Aorta (tissue), 5 donors: ENCODE measurements at regions not wholly inside any gene's neighbourhood (a gene's known extent, or its start where the extent isn't known, plus 50 kb on each side); places are given as distances from the start of the nearest gene placed in this dataset.

Source experiments
- ATAC-seq: fragments of 200-7000 bp; cut with Tn5 transposase; one replicate; pipeline ENCODE4 v1.9.1; 2022; ENCODE audit warnings: moderate library complexity; ENCODE audit not compliant: low FRiP score
- DNase-seq, 2 donors: peaks; one replicate each; pipeline ENCODE4 v3.0.0-alpha.2; 2020
- H3K27ac ChIP-seq, 2 donors: one replicate each; pipeline ENCODE4 v1.5.1; 2013; ENCODE audit warnings: low read length in 2 of 2, mild to moderate bottlenecking in 2 of 2, moderate library complexity in 2 of 2, control low read depth in 1 of 2, inconsistent platforms in 1 of 2, low read depth in 1 of 2
- H3K27me3 ChIP-seq, 2 donors: one replicate each; pipeline ENCODE4 v1.6.1; 2013; ENCODE audit warnings: control low read depth in 1 of 2, low read length in 1 of 2, mild to moderate bottlenecking in 1 of 2, moderate library complexity in 1 of 2; ENCODE audit not compliant: insufficient read depth in 2 of 2, control insufficient read depth in 1 of 2
- H3K36me3 ChIP-seq, 2 donors: one replicate each; pipeline ENCODE4 v1.6.1; 2013; ENCODE audit warnings: control low read depth in 1 of 2, low read length in 1 of 2, mild to moderate bottlenecking in 1 of 2; ENCODE audit not compliant: insufficient read depth in 2 of 2, control insufficient read depth in 1 of 2
- H3K4me1 ChIP-seq, 2 donors: one replicate each; pipeline ENCODE4 v1.6.1; 2013; ENCODE audit warnings: low read length in 2 of 2, control low read depth in 1 of 2, mild to moderate bottlenecking in 1 of 2, moderate library complexity in 1 of 2; ENCODE audit not compliant: insufficient read depth in 2 of 2, control insufficient read depth in 1 of 2
- H3K4me3 ChIP-seq, 2 donors: one replicate each; pipeline ENCODE4 v1.5.1; 2013; ENCODE audit warnings: low read length in 2 of 2, control low read depth in 1 of 2, mild to moderate bottlenecking in 1 of 2
- H3K9me3 ChIP-seq: one replicate; pipeline ENCODE4 v1.6.1; 2013; ENCODE audit warnings: mild to moderate bottlenecking, low read length; ENCODE audit not compliant: control insufficient read depth
- WGBS, 2 donors: extraction: QIAGEN DNeasy Blood & Tissue Kit; methylation state at CpG; one replicate each; pipeline ENCODE4 v1.1.7; 2013; 5-methylcytosine and 5-hydroxymethylcytosine counted together
- intact Hi-C, 2 donors: fragments of 100-400 bp; cut with DNase I; formaldehyde crosslinking; loops; one replicate each; pipeline versions ENCODE4 v1.14.2 to v1.15.0; 2022
- donor health status: healthy with polysubstance abuse.
- donor health status: Bipolar disorder and iron deficiency.
- donor health status: DM: no; HTN: no; CAD: no.
- donor health status: DM: no; HTN: no; CAD: no.
- donor health status: DM: yes; HTN: yes; CAD: no.

DNA sequence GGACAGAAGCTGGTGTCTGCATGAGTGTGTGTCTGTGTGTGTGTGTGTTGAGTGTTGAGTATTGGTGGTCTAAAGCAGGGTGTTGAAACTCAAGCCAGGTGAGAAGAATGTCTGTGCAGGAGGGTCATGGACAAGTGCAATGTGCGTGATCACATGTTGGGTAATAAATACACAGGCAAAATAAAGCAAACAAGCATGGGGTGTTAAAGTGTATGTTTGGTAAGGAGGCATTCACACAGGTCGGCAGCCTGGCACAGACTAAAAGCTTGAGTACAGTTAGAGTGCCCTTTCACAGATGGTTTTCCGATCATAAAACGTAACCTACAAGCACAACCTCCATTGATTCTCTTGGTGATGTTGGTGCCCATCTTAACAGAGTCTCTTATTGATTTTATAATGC, 476.9 kb upstream of the KLHL1 start:
- DNase-seq (no peak), ATAC-seq (no peak)
- H3K36me3 ChIP-seq = no peaks in the 10 kb centered on the region
- no peaks in the 10 kb centered on the region for H3K4me1 ChIP-seq
- H3K4me3 ChIP-seq = no peak overlapping the region
- WGBS, 2 donors = 88 to 91% methylated on average over 4 of the region's 4 CpGs
- H3K9me3 ChIP-seq = no peaks in the 10 kb centered on the region
- no peak overlapping the region for H3K27ac ChIP-seq
- peaks cover 0 to 2% of the 10 kb centered on the region in 2 donors for H3K27me3 ChIP-seq
- intact Hi-C loops = no loop called here

DNA sequence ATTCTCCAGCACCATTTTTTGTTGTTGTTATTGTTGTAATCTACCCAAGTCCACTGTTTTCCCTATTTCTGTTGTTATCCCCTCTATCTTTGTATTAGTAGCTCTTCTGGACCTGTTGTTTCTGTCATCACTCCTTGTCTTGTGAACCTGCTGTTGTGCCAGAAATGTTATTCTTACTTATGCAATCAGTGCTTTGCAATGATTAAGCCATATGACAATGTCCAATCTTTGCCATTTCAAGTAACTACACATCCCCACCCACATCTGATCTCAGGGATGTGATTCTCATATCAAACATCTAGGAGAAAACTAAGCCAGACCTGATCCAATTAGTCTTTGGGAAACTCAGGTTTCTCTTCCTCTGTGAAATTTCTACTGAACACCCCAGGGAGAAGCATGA, 472.6 kb upstream of the KLHL1 start:
- intact Hi-C loops = no loop called here
- no peak for ATAC-seq
- no peaks in the 10 kb centered on the region for H3K9me3 ChIP-seq

DNA sequence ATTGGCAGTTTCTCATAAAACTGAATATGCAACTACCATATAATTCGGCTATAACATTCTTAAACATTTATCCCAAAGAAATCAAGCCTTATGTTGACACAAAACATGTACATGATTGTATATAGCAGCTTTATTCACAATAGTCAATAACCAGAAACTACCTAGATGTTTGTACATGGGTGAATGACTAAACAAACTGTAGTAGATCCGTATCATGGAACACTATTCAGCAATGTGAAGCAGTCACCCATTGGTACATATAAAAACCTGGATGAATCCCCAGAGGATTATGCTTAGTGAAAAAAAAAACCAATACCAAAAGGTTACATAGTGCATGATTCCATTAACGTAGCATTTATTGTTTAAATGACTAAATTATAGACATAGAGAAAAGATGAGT, 471.7 kb upstream of the KLHL1 start:
- 90 to 95% methylated on average over 3 of the region's 3 CpGs for WGBS, 2 donors

More for the DNA sequence above, 472.6 kb upstream of the KLHL1 start:
- Histone ChIP-seq H3K4me3 (no peak overlapping the region), H3K36me3 (no peaks in the 10 kb centered on the region), H3K27me3 (peaks cover 0 to 2% of the 10 kb centered on the region in 2 donors), H3K4me1 (no peaks in the 10 kb centered on the region), H3K27ac (no peak overlapping the region)
- DNase-seq = no peak

GRCh38 chr13:70571221-70571620, 463.0 kb upstream of the KLHL1 start:
- no peaks in the 10 kb centered on the region for H3K36me3 ChIP-seq
- ATAC-seq (no peak), DNase-seq (no peak)
- H3K4me1 ChIP-seq = no peaks in the 10 kb centered on the region
- no peaks in the 10 kb centered on the region for H3K27me3 ChIP-seq
- H3K9me3 ChIP-seq = no peaks in the 10 kb centered on the region
- no peak overlapping the region for H3K4me3 ChIP-seq
- H3K27ac ChIP-seq = no peak overlapping the region
- intact Hi-C loops = no loop called here
- 94 to 98% methylated on average over 3 of the region's 3 CpGs for WGBS, 2 donors

More for the DNA sequence above, 471.7 kb upstream of the KLHL1 start:
- Histone ChIP-seq H3K36me3 (no peaks in the 10 kb centered on the region), H3K9me3 (no peaks in the 10 kb centered on the region), H3K4me3 (no peak overlapping the region), H3K27me3 (peaks cover 0 to 2% of the 10 kb centered on the region in 2 donors), H3K4me1 (no peaks in the 10 kb centered on the region), H3K27ac (no peak overlapping the region)
- intact Hi-C loops = no loop called here
- no peak for DNase-seq
- no peak for ATAC-seq

DNA sequence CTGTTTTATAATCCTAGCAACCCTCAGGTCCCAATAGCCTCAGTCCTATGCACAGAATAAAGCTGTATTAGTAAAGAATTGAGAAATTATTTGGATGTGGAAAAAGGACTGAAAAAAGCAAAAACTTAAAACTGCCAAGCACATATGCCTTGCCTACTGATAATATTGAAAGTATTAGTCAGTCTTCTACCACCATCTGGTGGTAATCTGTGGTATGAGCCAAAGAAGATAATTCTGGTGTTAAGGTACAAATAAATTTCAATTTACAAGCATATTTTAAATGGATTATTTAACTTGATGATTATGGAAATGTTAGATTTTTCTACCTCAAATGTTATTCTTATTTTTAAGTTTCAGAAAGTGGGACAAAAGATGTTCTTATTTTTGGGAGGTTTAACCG, 460.3 kb upstream of the KLHL1 start:
- 84 to 89% methylated on average over 1 of the region's 1 CpG for WGBS, 2 donors
- H3K27ac ChIP-seq = no peak overlapping the region
- peak; percentile 64 for ATAC-seq
- no peaks in the 10 kb centered on the region for H3K36me3 ChIP-seq
- H3K4me1 ChIP-seq = no peaks in the 10 kb centered on the region
- no peak overlapping the region for H3K4me3 ChIP-seq
- no peaks in the 10 kb centered on the region for H3K9me3 ChIP-seq
- DNase-seq = no peak
- intact Hi-C loops = no loop called here
- no peaks in the 10 kb centered on the region for H3K27me3 ChIP-seq

DNA sequence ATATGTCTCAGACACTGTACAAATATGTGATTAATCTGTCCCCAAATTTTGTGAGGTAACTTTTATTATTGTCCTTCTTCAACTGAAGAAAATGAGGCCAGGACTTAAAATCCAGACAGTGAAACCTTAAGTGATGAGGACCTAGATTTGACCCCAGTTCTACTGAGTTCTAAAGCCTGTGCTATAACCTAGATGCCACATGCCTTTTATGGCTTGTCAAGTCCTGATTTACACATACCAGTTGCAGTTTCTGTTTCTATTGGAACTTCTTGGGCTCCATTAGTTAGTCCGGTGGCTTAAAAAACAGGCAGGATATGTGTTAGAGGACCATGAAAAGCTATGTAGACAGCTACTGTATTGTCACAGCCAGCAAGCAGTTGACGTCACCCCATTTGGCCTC, 436.5 kb upstream of the KLHL1 start:
- Histone ChIP-seq H3K27me3 (peaks cover 0 to 2% of the 10 kb centered on the region in 2 donors), H3K4me3 (no peak overlapping the region), H3K36me3 (no peaks in the 10 kb centered on the region), H3K9me3 (no peaks in the 10 kb centered on the region), H3K4me1 (no peaks in the 10 kb centered on the region), H3K27ac (no peak overlapping the region)
- intact Hi-C loops = no loop called here
- ATAC-seq (no peak), DNase-seq (no peak)
- 54 to 60% methylated on average over 2 of the region's 2 CpGs for WGBS, 2 donors

DNA sequence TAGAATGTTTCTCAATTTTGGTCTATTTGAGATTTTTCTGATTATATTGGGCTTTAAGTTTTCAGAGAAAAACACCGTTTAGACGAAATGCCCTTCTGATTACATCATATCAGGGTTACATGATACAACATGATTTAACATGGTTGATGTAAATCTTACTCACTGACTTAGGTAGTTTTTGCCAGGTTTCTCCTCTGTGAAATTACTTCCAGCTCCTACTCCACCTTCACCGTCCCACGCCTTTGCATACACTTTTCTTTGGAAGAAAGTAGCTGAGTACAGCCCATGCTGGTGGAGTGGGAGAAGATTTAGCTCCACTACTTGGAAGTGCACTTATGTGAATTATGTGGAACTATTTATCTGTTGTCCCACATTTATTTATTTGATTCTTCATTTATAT, 433.2 kb upstream of the KLHL1 start:
- H3K36me3 ChIP-seq = no peaks in the 10 kb centered on the region
- no peaks in the 10 kb centered on the region for H3K9me3 ChIP-seq
- peaks cover 0 to 2% of the 10 kb centered on the region in 2 donors for H3K27me3 ChIP-seq
- DNase-seq (no peak), ATAC-seq (no peak)
- intact Hi-C loops = no loop called here
- no peaks in the 10 kb centered on the region for H3K4me1 ChIP-seq
- no peak overlapping the region for H3K27ac ChIP-seq
- H3K4me3 ChIP-seq = no peak overlapping the region
- whole genome bisulfite sequencing, 2 donors = 71 to 79% methylated on average over 4 of the region's 4 CpGs

DNA sequence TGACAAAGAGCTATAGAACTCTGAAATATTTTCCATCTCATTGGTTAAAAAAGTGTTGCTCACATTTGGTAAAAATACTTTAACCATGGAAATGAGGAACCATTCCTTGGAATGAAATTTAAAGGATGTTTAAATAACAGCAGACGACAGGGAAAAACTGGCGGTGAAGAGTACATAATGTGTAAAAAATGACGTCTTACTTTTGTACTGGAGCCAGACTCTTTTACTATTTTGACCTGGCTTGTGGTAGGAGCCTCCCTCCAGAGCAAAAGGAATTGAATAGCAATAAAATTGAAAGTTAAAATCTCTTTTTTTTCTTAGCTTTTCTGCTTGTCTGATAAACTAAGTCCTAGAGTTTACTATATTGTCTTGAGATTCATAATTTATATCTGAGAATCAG, 426.2 kb upstream of the KLHL1 start:
- no peak overlapping the region for H3K27ac ChIP-seq
- 5% methylated on average over 3 of the region's 3 CpGs for WGBS, 2 donors
- no peaks in the 10 kb centered on the region for H3K9me3 ChIP-seq
- no peaks in the 10 kb centered on the region for H3K27me3 ChIP-seq
- ATAC-seq (no peak), DNase-seq (no peak)
- no peaks in the 10 kb centered on the region for H3K36me3 ChIP-seq
- no peak overlapping the region for H3K4me3 ChIP-seq
- intact Hi-C loops = no loop called here
- no peaks in the 10 kb centered on the region for H3K4me1 ChIP-seq

DNA sequence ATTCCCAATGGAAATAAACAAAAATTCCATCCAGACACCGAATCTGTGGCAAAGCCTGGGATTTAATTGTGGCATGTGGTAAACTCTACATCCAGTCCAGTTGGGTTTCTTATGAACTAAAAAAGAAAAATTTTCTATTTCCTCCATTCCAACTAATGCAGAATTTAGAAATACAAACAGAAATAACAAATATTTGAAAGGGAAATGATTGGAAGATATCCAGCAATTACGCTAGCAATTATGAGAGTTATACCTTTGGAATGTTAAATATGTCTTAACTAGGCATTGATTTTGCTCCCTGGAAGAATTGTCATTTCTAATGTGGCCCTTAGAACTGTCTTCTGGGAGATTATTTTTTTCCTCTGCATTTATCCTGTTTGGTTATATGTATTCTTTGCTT, 421.4 kb upstream of the KLHL1 start:
- Histone ChIP-seq H3K4me3 (no peak overlapping the region), H3K27me3 (no peaks in the 10 kb centered on the region), H3K9me3 (no peaks in the 10 kb centered on the region), H3K27ac (no peak overlapping the region), H3K4me1 (no peaks in the 10 kb centered on the region), H3K36me3 (no peaks in the 10 kb centered on the region)
- 23 to 39% methylated on average over 2 of the region's 2 CpGs for WGBS, 2 donors
- intact Hi-C loops = no loop called here
- ATAC-seq (no peak), DNase-seq (no peak)
